Panc1 (cell line): ENCODE measurements at regions not wholly inside any gene's neighbourhood (a gene's known extent, or its start where the extent isn't known, plus 50 kb on each side); places are given as distances from the start of the nearest gene placed in this dataset.

Source experiments
- ATAC-seq: fragments of 200-7000 bp; cut with Tn5 transposase; 2 replicates; pipeline ENCODE4 v1.9.1; 2020; ENCODE audit warnings: mild to moderate bottlenecking, moderate library complexity
- BruUV-seq: library from RNA; stranded (reverse); fragments of 400-500 nt; replicated peaks from 2 replicates; lab custom pipeline; 2021; lab: Mats Ljungman, UMichigan
- CTCF ChIA-PET: fragments of 300-600 bp; sonication (Branson Sonifier 250); formaldehyde crosslinking; loops from one replicate; lab custom pipeline; 2022; ENCODE audit warnings: antibody characterized with exemption; lab: Charles Lee
- POLR2A ChIA-PET: fragments of 300-600 bp; sonication (Branson Sonifier 250); formaldehyde crosslinking; loops from one replicate; lab custom pipeline; 2022; ENCODE audit warnings: antibody characterized with exemption; lab: Charles Lee
- DNase-seq: peaks from one replicate; pipeline ENCODE4 v3.0.0-alpha.2; 2010; ENCODE audit warnings: low read depth, low spot score
- H3K27ac ChIP-seq: 2 replicates; pipeline ENCODE4 v1.5.1; 2011; ENCODE audit warnings: mild to moderate bottlenecking, low read length, inconsistent platforms
- H3K27me3 ChIP-seq: fragments of 200-500 bp; sonication (Bioruptor generic); 2 replicates; pipeline ENCODE4 v1.6.0; 2014; ENCODE audit warnings: low read length, inconsistent platforms; ENCODE audit not compliant: control insufficient read depth, insufficient read depth
- H3K36me3 ChIP-seq: fragments of 200-500 bp; sonication (Bioruptor generic); 2 replicates; pipeline ENCODE4 v1.5.1; 2014; ENCODE audit warnings: inconsistent platforms, mild to moderate bottlenecking, low read length, moderate library complexity; ENCODE audit not compliant: control insufficient read depth, insufficient read depth
- H3K4me1 ChIP-seq: 2 replicates; pipeline ENCODE4 v1.5.1; 2011; ENCODE audit warnings: inconsistent platforms, mild to moderate bottlenecking, low read length, moderate library complexity; ENCODE audit not compliant: control insufficient read depth, insufficient read depth
- H3K4me3 ChIP-seq, 2 experiments: 2 replicates each; pipeline ENCODE4 v1.5.1; 2011 to 2012; ENCODE audit warnings: low read depth in 2 of 2, low read length in 2 of 2, mild to moderate bottlenecking in 2 of 2, inconsistent platforms in 1 of 2, moderate library complexity in 1 of 2
- H3K9me3 ChIP-seq: fragments of 200-500 bp; sonication (Bioruptor generic); 2 replicates; pipeline ENCODE4 v1.5.1; 2014; ENCODE audit warnings: low read depth, mild to moderate bottlenecking, inconsistent platforms, low read length, moderate library complexity; ENCODE audit not compliant: control insufficient read depth, insufficient read depth
- POLR2AphosphoS5 ChIP-seq: IDR thresholded peaks from 2 replicates; pipeline ENCODE4 v1.6.1; 2012; ENCODE audit warnings: mild to moderate bottlenecking, low read depth, low read length, moderate library complexity
- SIN3A ChIP-seq: IDR thresholded peaks from 2 replicates; pipeline ENCODE4 v1.6.1; 2012; ENCODE audit warnings: low read depth, mild to moderate bottlenecking, low read length, moderate library complexity, borderline replicate concordance; ENCODE audit not compliant: insufficient read depth
- TCF7L2 ChIP-seq: IDR thresholded peaks from 2 replicates; pipeline ENCODE4 v1.6.1; 2011; ENCODE audit warnings: mild to moderate bottlenecking, low read depth, low read length, inconsistent platforms
- in situ Hi-C: cut with HindIII; loops from 2 replicates; pipeline ENCODE4 v1.10.0; 2016; ENCODE audit warnings: low sequenced_read_pairs, low pct_unique_long_range_greater_than_20kb
- intact Hi-C: fragments of 100-400 bp; cut with micrococcal nuclease; formaldehyde crosslinking; loops from one replicate; pipeline ENCODE4 v1.10.0; 2022; ENCODE audit not compliant: unreplicated experiment
- TF ChIP-seq, protein P1 (sequence below): fragments of 450-650 bp; IDR thresholded peaks from 2 replicates; pipeline ENCODE4 v1.5.1; 2017; ENCODE audit warnings: mild to moderate bottlenecking
- TF ChIP-seq, protein P2 (sequence below), 2 experiments: IDR thresholded peaks; 2 replicates each; pipeline ENCODE4 v1.6.1; 2011 to 2012; ENCODE audit warnings: low read depth in 2 of 2, control low read depth in 1 of 2, low read length in 1 of 2, mild to moderate bottlenecking in 1 of 2, moderate library complexity in 1 of 2; ENCODE audit not compliant: insufficient read depth in 1 of 2

DNA sequence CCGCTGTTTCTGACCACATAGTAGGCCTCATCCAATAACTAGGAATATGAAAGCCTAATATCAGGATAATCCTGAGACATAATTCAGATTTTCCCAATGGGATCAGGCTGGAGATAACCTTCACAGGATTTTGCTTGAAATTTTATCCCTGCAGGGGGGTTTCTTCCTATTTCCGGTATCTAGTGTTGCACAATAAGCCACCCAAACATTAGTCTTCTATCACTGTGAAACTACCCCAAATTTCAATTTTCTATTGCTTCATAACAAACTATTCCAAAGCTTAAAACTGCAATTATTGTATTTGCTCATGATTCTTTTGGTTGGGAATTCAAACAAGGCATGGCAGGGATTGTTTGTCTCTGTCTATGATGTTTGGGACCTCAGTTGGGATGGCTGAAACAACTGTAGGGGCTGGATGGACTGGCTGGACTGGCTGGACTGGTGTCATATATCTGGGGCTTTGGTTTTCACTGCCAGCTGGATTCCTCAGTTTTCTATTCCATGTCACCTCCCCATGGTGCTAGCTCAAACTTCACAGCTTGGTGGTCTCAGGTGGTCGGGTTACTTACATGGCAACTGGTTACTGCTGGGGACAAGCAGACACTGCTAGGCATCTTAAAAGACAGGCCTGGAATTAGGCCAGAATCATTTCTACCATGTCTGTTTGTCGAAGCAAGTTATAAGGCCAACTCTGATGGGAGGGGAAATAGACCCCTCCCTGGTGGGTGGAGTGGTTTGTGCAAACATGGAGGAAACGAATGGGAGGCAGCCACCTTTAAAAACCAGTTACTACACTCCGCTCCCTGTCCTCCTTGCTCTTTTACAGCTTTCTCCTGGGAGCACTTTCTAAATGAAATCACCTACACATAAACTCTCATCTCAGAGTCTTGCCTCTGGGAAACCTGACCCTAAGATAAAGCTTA is 88.2 kb upstream of the STT3B start:
- ChIA-PET POLR2A (no interaction called here), CTCF (no interaction called here)
- ATAC-seq = no peak
- BruUV-seq = no TSS peak
- in situ Hi-C loops = no loop called here
- H3K9me3 ChIP-seq = no peaks in the 10 kb centered on the region
- no peaks in the 10 kb centered on the region for H3K36me3 ChIP-seq
- TF ChIP-seq SIN3A (no peak), POLR2AphosphoS5 (no peak), TCF7L2 (no peak)
- TF ChIP-seq, protein P1, sequence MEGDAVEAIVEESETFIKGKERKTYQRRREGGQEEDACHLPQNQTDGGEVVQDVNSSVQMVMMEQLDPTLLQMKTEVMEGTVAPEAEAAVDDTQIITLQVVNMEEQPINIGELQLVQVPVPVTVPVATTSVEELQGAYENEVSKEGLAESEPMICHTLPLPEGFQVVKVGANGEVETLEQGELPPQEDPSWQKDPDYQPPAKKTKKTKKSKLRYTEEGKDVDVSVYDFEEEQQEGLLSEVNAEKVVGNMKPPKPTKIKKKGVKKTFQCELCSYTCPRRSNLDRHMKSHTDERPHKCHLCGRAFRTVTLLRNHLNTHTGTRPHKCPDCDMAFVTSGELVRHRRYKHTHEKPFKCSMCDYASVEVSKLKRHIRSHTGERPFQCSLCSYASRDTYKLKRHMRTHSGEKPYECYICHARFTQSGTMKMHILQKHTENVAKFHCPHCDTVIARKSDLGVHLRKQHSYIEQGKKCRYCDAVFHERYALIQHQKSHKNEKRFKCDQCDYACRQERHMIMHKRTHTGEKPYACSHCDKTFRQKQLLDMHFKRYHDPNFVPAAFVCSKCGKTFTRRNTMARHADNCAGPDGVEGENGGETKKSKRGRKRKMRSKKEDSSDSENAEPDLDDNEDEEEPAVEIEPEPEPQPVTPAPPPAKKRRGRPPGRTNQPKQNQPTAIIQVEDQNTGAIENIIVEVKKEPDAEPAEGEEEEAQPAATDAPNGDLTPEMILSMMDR = no peak
- TF ChIP-seq, protein P2, sequence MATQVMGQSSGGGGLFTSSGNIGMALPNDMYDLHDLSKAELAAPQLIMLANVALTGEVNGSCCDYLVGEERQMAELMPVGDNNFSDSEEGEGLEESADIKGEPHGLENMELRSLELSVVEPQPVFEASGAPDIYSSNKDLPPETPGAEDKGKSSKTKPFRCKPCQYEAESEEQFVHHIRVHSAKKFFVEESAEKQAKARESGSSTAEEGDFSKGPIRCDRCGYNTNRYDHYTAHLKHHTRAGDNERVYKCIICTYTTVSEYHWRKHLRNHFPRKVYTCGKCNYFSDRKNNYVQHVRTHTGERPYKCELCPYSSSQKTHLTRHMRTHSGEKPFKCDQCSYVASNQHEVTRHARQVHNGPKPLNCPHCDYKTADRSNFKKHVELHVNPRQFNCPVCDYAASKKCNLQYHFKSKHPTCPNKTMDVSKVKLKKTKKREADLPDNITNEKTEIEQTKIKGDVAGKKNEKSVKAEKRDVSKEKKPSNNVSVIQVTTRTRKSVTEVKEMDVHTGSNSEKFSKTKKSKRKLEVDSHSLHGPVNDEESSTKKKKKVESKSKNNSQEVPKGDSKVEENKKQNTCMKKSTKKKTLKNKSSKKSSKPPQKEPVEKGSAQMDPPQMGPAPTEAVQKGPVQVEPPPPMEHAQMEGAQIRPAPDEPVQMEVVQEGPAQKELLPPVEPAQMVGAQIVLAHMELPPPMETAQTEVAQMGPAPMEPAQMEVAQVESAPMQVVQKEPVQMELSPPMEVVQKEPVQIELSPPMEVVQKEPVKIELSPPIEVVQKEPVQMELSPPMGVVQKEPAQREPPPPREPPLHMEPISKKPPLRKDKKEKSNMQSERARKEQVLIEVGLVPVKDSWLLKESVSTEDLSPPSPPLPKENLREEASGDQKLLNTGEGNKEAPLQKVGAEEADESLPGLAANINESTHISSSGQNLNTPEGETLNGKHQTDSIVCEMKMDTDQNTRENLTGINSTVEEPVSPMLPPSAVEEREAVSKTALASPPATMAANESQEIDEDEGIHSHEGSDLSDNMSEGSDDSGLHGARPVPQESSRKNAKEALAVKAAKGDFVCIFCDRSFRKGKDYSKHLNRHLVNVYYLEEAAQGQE (IDR thresholded peaks at IDR 0.05; ENCODE audit: insufficient read depth in 1 of 2, low read depth in 2 of 2, low read length in 1 of 2) = no peak
- H3K4me3 ChIP-seq = no peak overlapping the region
- no peaks in the 10 kb centered on the region for H3K4me1 ChIP-seq
- H3K27ac ChIP-seq = no peak overlapping the region
- intact Hi-C loops = no loop called here
- no peak for DNase-seq
- H3K27me3 ChIP-seq = no peaks in the 10 kb centered on the region

DNA sequence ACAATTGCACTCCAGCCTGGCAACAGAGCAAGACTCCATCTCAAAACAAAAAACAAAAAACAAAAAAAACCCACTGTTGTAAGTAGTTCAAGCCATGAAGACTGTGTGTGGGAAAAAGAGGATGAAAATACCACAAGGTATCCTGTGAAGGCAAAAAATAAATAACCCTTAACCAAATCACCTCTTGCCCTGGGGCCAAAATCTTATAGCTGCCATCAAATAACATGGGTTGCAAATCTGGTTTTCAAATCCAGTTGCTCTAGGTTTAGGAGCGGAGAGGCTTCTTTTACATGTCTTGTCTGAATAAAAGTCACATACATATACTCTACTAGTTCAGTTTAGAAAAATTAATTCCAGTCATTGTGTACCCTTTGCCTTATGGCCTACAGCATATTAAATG is 87.0 kb upstream of the STT3B start:
- Histone ChIP-seq H3K27me3 (no peaks in the 10 kb centered on the region), H3K36me3 (no peaks in the 10 kb centered on the region), H3K27ac (no peak overlapping the region), H3K4me1 (no peaks in the 10 kb centered on the region), H3K4me3 (no peak overlapping the region), H3K9me3 (no peaks in the 10 kb centered on the region)
- DNase-seq = no peak
- no TSS peak for BruUV-seq
- CTCF ChIA-PET = no interaction called here
- POLR2A ChIA-PET = no interaction called here
- intact Hi-C loops (no loop called here), in situ Hi-C loops (no loop called here)
- no peak for ATAC-seq
- TF ChIP-seq SIN3A (no peak), TCF7L2 (no peak), POLR2AphosphoS5 (no peak)
- TF ChIP-seq, protein P2 (IDR thresholded peaks at IDR 0.05; ENCODE audit: insufficient read depth in 1 of 2, low read depth in 2 of 2, low read length in 1 of 2) = no peak
- TF ChIP-seq, protein P1 = no peak
